ENCODE measurements at regions not wholly inside any gene's neighbourhood (a gene's known extent, or its start where the extent isn't known, plus 50 kb on each side); places are given as distances from the start of the nearest gene placed in this dataset.

- Histone ChIP-seq H4K20me1 (ENCODE audit: insufficient read depth) (no peaks in the 10 kb centered on the region), H3K36me3 (ENCODE audit: insufficient read depth) (no peaks in the 10 kb centered on the region), H3K4me3 (IDR thresholded peaks at IDR 0.05; ENCODE audit: insufficient read depth, low read depth, low read length) (no peak overlapping the region), H3K79me2 (ENCODE audit: insufficient read depth, low read depth) (no peaks in the 10 kb centered on the region), H3K27ac (no peak overlapping the region), H3K9ac (no peak overlapping the region), H2AFZ (ENCODE audit: low read depth) (no peak overlapping the region), H3K4me1 (ENCODE audit: low read depth, poor library complexity, severe bottlenecking) (no peaks in the 10 kb centered on the region), H3K27me3 (ENCODE audit: insufficient read depth, low read depth) (no peaks in the 10 kb centered on the region), H3K4me2 (no peak overlapping the region)
- TF ChIP-seq, protein P1, sequence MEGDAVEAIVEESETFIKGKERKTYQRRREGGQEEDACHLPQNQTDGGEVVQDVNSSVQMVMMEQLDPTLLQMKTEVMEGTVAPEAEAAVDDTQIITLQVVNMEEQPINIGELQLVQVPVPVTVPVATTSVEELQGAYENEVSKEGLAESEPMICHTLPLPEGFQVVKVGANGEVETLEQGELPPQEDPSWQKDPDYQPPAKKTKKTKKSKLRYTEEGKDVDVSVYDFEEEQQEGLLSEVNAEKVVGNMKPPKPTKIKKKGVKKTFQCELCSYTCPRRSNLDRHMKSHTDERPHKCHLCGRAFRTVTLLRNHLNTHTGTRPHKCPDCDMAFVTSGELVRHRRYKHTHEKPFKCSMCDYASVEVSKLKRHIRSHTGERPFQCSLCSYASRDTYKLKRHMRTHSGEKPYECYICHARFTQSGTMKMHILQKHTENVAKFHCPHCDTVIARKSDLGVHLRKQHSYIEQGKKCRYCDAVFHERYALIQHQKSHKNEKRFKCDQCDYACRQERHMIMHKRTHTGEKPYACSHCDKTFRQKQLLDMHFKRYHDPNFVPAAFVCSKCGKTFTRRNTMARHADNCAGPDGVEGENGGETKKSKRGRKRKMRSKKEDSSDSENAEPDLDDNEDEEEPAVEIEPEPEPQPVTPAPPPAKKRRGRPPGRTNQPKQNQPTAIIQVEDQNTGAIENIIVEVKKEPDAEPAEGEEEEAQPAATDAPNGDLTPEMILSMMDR (conservative IDR thresholded peaks at IDR 0.05; ENCODE audit: low read depth, low read length): no peak
Measured at GRCh38 chr6:164378330-164378729, 931.1 kb downstream of the C6orf118 start.

- Histone ChIP-seq H4K20me1 (ENCODE audit: insufficient read depth) (no peaks in the 10 kb centered on the region), H3K4me2 (no peak overlapping the region), H2AFZ (ENCODE audit: low read depth) (no peak overlapping the region), H3K27me3 (ENCODE audit: insufficient read depth, low read depth) (no peaks in the 10 kb centered on the region), H3K27ac (no peak overlapping the region), H3K79me2 (ENCODE audit: insufficient read depth, low read depth) (no peaks in the 10 kb centered on the region), H3K36me3 (ENCODE audit: insufficient read depth) (no peaks in the 10 kb centered on the region), H3K4me3 (IDR thresholded peaks at IDR 0.05; ENCODE audit: insufficient read depth, low read depth, low read length) (no peak overlapping the region), H3K4me1 (ENCODE audit: low read depth, poor library complexity, severe bottlenecking) (no peaks in the 10 kb centered on the region), H3K9ac (no peak overlapping the region)
- TF ChIP-seq, protein P1 (conservative IDR thresholded peaks at IDR 0.05; ENCODE audit: low read depth, low read length): no peak
Measured at GRCh38 chr6:164377348-164377918, 932.0 kb downstream of the C6orf118 start.

- Histone ChIP-seq H3K4me2 (no peak overlapping the region), H3K4me1 (ENCODE audit: low read depth, poor library complexity, severe bottlenecking) (no peaks in the 10 kb centered on the region), H3K27ac (no peak overlapping the region), H2AFZ (ENCODE audit: low read depth) (no peak overlapping the region), H3K27me3 (ENCODE audit: insufficient read depth, low read depth) (no peaks in the 10 kb centered on the region), H3K36me3 (ENCODE audit: insufficient read depth) (no peaks in the 10 kb centered on the region), H3K79me2 (ENCODE audit: insufficient read depth, low read depth) (no peaks in the 10 kb centered on the region), H3K9ac (no peak overlapping the region), H3K4me3 (IDR thresholded peaks at IDR 0.05; ENCODE audit: insufficient read depth, low read depth, low read length) (no peak overlapping the region), H4K20me1 (ENCODE audit: insufficient read depth) (no peaks in the 10 kb centered on the region)
- TF ChIP-seq, protein P1 (conservative IDR thresholded peaks at IDR 0.05; ENCODE audit: low read depth, low read length): no peak
Measured at GRCh38 chr6:164370773-164371172, 938.6 kb downstream of the C6orf118 start.

DNA sequence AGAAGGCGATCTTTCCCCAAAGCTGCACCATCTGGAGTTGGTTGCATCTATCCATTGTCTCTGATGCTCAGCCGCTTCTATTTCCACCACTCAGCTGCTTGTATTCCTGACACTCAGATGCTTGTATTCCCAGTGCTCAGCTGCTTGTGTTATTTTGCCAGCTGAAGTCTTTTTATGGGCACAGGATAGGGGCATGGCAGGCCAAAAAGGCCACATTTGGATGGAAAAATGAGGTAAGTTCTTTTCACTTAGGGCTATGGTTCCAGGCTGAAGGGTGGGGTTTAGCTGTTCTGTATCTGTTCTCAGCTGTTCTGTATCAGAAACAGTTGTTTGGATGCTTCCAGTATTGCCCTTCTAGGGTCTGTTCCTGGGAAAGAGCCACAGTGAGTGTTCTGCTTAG is 944.9 kb downstream of the QKI start:
- no peaks in the 10 kb centered on the region for H3K27me3 ChIP-seq (ENCODE audit: insufficient read depth, low read depth)
- H3K27ac ChIP-seq: no peak overlapping the region
- no peak overlapping the region for H3K4me3 ChIP-seq (IDR thresholded peaks at IDR 0.05; ENCODE audit: insufficient read depth, low read depth, low read length)
- no peak overlapping the region for H2AFZ ChIP-seq (ENCODE audit: low read depth)
- no peaks in the 10 kb centered on the region for H3K4me1 ChIP-seq (ENCODE audit: low read depth, poor library complexity, severe bottlenecking)
- H4K20me1 ChIP-seq (ENCODE audit: insufficient read depth): no peaks in the 10 kb centered on the region
- TF ChIP-seq, protein P1 (conservative IDR thresholded peaks at IDR 0.05; ENCODE audit: low read depth, low read length): no peak
- H3K9ac ChIP-seq: no peak overlapping the region
- no peaks in the 10 kb centered on the region for H3K79me2 ChIP-seq (ENCODE audit: insufficient read depth, low read depth)
- no peak overlapping the region for H3K4me2 ChIP-seq
- H3K36me3 ChIP-seq (ENCODE audit: insufficient read depth): no peaks in the 10 kb centered on the region
